MCF 10A (cell line): ENCODE measurements at regions not wholly inside any gene's neighbourhood (a gene's known extent, or its start where the extent isn't known, plus 50 kb on each side); places are given as distances from the start of the nearest gene placed in this dataset.

ENCODE experiments used
- BruUV-seq: library from RNA; stranded (reverse); fragments of 400-500 nt; replicated peaks from 2 replicates; lab custom pipeline; 2021; lab: Mats Ljungman, UMichigan
- CTCF ChIA-PET: fragments of 300-600 bp; sonication (Branson Sonifier 250); formaldehyde crosslinking; extraction: SDS; loops from one replicate; lab custom pipeline; 2021; ENCODE audit warnings: antibody characterized with exemption, inconsistent platforms; lab: Yijun Ruan, JAX
- POLR2A ChIA-PET: fragments of 300-600, 350-650 bp; sonication (Branson Sonifier 250); formaldehyde crosslinking; extraction: SDS; loops from one replicate; lab custom pipeline; 2020; ENCODE audit warnings: antibody characterized with exemption, inconsistent platforms; lab: Yijun Ruan, JAX
- DNase-seq: peaks from one replicate; pipeline ENCODE4 v3.0.0-alpha.2; 2018; ENCODE audit not compliant: unreplicated experiment
- H3K27ac Mint-ChIP-seq: one replicate; pipeline ENCODE4 v1.8.0; 2022; ENCODE audit warnings: mild to moderate bottlenecking, low read depth, mixed read lengths; ENCODE audit not compliant: unreplicated experiment
- H3K27me3 Mint-ChIP-seq: one replicate; pipeline ENCODE4 v1.8.0; 2022; ENCODE audit warnings: mixed read lengths; ENCODE audit not compliant: insufficient read depth, unreplicated experiment
- H3K36me3 Mint-ChIP-seq: one replicate; pipeline ENCODE4 v1.8.0; 2022; ENCODE audit warnings: mild to moderate bottlenecking, moderate library complexity, mixed read lengths; ENCODE audit not compliant: insufficient read depth, unreplicated experiment
- H3K4me1 Mint-ChIP-seq: one replicate; pipeline ENCODE4 v1.8.0; 2022; ENCODE audit warnings: mixed read lengths; ENCODE audit not compliant: insufficient read depth, unreplicated experiment
- H3K4me3 Mint-ChIP-seq: one replicate; pipeline ENCODE4 v1.8.0; 2022; ENCODE audit warnings: mild to moderate bottlenecking, moderate library complexity, mixed read lengths; ENCODE audit not compliant: unreplicated experiment
- H3K9me3 Mint-ChIP-seq: one replicate; pipeline ENCODE4 v1.8.0; 2022; ENCODE audit warnings: mixed read lengths; ENCODE audit not compliant: unreplicated experiment
- CTCF ChIP-seq: fragments of 200-600 bp; IDR thresholded peaks from one replicate; pipeline ENCODE4 v1.8.0; 2022; ENCODE audit warnings: antibody characterized with exemption, mild to moderate bottlenecking; ENCODE audit not compliant: unreplicated experiment
- intact Hi-C: fragments of 100-400 bp; cut with micrococcal nuclease; formaldehyde crosslinking; loops from 2 replicates; pipeline ENCODE4 v1.14.1; 2022

- Mint-ChIP-seq H3K4me1 (no peaks in the 10 kb centered on the region), H3K36me3 (no peaks in the 10 kb centered on the region), H3K27me3 (no peaks in the 10 kb centered on the region), H3K27ac (no peak overlapping the region), H3K9me3 (peaks cover 23% of the 10 kb centered on the region), H3K4me3 (no peak overlapping the region)
- ChIA-PET CTCF (no interaction called here), POLR2A (no interaction called here)
- TF ChIP-seq CTCF, result no peak
- no peak for DNase-seq
- intact Hi-C loops, result no loop called here
- BruUV-seq, result no TSS peak
These were observed 100.1 kb upstream of the ARHGEF9 start for GRCh38 chrX:63884821-63885790.

- no peak for TF ChIP-seq CTCF
- H3K4me3 Mint-ChIP-seq, result no peak overlapping the region
- BruUV-seq, result no TSS peak
- no peaks in the 10 kb centered on the region for H3K27me3 Mint-ChIP-seq
- POLR2A ChIA-PET, result no interaction called here
- peaks cover 14% of the 10 kb centered on the region for H3K9me3 Mint-ChIP-seq
- intact Hi-C loops, result no loop called here
- CTCF ChIA-PET, result no interaction called here
- H3K36me3 Mint-ChIP-seq, result no peaks in the 10 kb centered on the region
- H3K27ac Mint-ChIP-seq, result no peak overlapping the region
- DNase-seq, result no peak
- H3K4me1 Mint-ChIP-seq, result peaks cover 10% of the 10 kb centered on the region
These were observed 84.5 kb upstream of the ARHGEF9 start for GRCh38 chrX:63869506-63869905.

- no peak for DNase-seq
- Mint-ChIP-seq H3K27me3 (no peaks in the 10 kb centered on the region), H3K36me3 (no peaks in the 10 kb centered on the region), H3K4me1 (peaks cover 16% of the 10 kb centered on the region), H3K4me3 (no peak overlapping the region), H3K27ac (no peak overlapping the region), H3K9me3 (peaks cover 23% of the 10 kb centered on the region)
- no TSS peak for BruUV-seq
- POLR2A ChIA-PET, result no interaction called here
- CTCF ChIA-PET, result no interaction called here
- TF ChIP-seq CTCF, result no peak
- intact Hi-C loops, result no loop called here
These were observed 70.9 kb upstream of the ARHGEF9 start for GRCh38 chrX:63855896-63856295.

GRCh38 chrX:63835361-63835760, 50.3 kb upstream of the ARHGEF9 start:
- no peaks in the 10 kb centered on the region for H3K27me3 Mint-ChIP-seq
- POLR2A ChIA-PET, result no interaction called here
- no TSS peak for BruUV-seq
- no peak for DNase-seq
- TF ChIP-seq CTCF, result no peak
- no peaks in the 10 kb centered on the region for H3K36me3 Mint-ChIP-seq
- intact Hi-C loops, result no loop called here
- no peak overlapping the region for H3K27ac Mint-ChIP-seq
- H3K4me3 Mint-ChIP-seq, result no peak overlapping the region
- CTCF ChIA-PET, result no interaction called here
- H3K4me1 Mint-ChIP-seq, result peaks cover 6% of the 10 kb centered on the region
- peaks cover 10% of the 10 kb centered on the region for H3K9me3 Mint-ChIP-seq
